Keratinocyte (primary cell): ENCODE measurements at regions not wholly inside any gene's neighbourhood (a gene's known extent, or its start where the extent isn't known, plus 50 kb on each side); places are given as distances from the start of the nearest gene placed in this dataset.
"Not testable (repeated sequence)": the region's sequence is repeated elsewhere in the genome, so short reads cannot be mapped to it uniquely, and the experiment has no call there.

ENCODE experiments used
- DNase-seq: peaks from one replicate; pipeline ENCODE4 v3.0.0-alpha.2; 2011; ENCODE audit warnings: low read depth, missing footprints, low spot score
- FAIRE-seq: peaks from 2 replicates; lab custom pipeline; 2011; peaks lifted over from hg19 to GRCh38; lab: Jason Lieb, UNC
- H2AFZ ChIP-seq: 2 replicates; pipeline ENCODE4 v1.6.0; 2012; ENCODE audit warnings: low read length, control low read depth, inconsistent platforms; ENCODE audit not compliant: control insufficient read depth
- H3K27ac ChIP-seq: 2 replicates; pipeline ENCODE4 v1.5.1; 2011; ENCODE audit warnings: low read length; ENCODE audit not compliant: control insufficient read depth, insufficient read depth
- H3K27me3 ChIP-seq: 3 replicates; pipeline ENCODE4 v1.6.0; 2011; ENCODE audit warnings: low read length; ENCODE audit not compliant: control insufficient read depth, insufficient read depth; ENCODE audit errors: extremely low read depth
- H3K36me3 ChIP-seq, 2 experiments: 2 replicates in 1 of 2; 3 replicates in 1 of 2; pipeline ENCODE4 v1.5.1; 2011; ENCODE audit warnings: low read length in 2 of 2, mild to moderate bottlenecking in 1 of 2; ENCODE audit not compliant: control insufficient read depth in 2 of 2, insufficient read depth in 2 of 2; ENCODE audit errors: extremely low read depth in 1 of 2
- H3K4me1 ChIP-seq: 3 replicates; pipeline ENCODE4 v1.5.1; 2011; ENCODE audit warnings: low read length; ENCODE audit not compliant: control insufficient read depth, insufficient read depth; ENCODE audit errors: extremely low read depth
- H3K4me2 ChIP-seq: 3 replicates; pipeline ENCODE4 v1.6.0; 2011; ENCODE audit warnings: low read depth, low read length; ENCODE audit not compliant: control insufficient read depth, insufficient read depth; ENCODE audit errors: extremely low read depth
- H3K4me3 ChIP-seq, 3 experiments: fragments of 200-600 bp in 1 of 3; sonication (generic) in 1 of 3; 2 replicates in 2 of 3; 3 replicates in 1 of 3; pipeline ENCODE4 v1.5.1; 2011 to 2016; ENCODE audit warnings: low read length in 3 of 3, mild to moderate bottlenecking in 3 of 3, control low read depth in 2 of 3, inconsistent platforms in 1 of 3, low read depth in 1 of 3, mixed read lengths in 1 of 3, mixed run types in 1 of 3, moderate library complexity in 1 of 3; ENCODE audit not compliant: control insufficient read depth in 2 of 3, insufficient read depth in 2 of 3; ENCODE audit errors: extremely low read depth in 1 of 3
- H3K79me2 ChIP-seq: 2 replicates; pipeline ENCODE4 v1.6.0; 2012; ENCODE audit warnings: low read length; ENCODE audit not compliant: control insufficient read depth, insufficient read depth
- H3K9ac ChIP-seq: 3 replicates; pipeline ENCODE4 v1.6.0; 2011; ENCODE audit warnings: low read length; ENCODE audit not compliant: control insufficient read depth, insufficient read depth; ENCODE audit errors: extremely low read depth
- H3K9me1 ChIP-seq: 3 replicates; pipeline ENCODE4 v1.6.0; 2011; ENCODE audit warnings: low read length; ENCODE audit not compliant: control insufficient read depth, insufficient read depth; ENCODE audit errors: extremely low read depth
- H3K9me3 ChIP-seq: 2 replicates; pipeline ENCODE4 v1.5.1; 2012; ENCODE audit warnings: low read depth, low read length; ENCODE audit not compliant: control insufficient read depth
- H4K20me1 ChIP-seq: 3 replicates; pipeline ENCODE4 v1.6.0; 2011; ENCODE audit warnings: low read length; ENCODE audit not compliant: control insufficient read depth, insufficient read depth; ENCODE audit errors: extremely low read depth
- EZH2 ChIP-seq: IDR thresholded peaks from one replicate; pipeline ENCODE4 v1.6.1; 2012; ENCODE audit warnings: inconsistent platforms, mild to moderate bottlenecking, low read length, moderate library complexity
- dilution Hi-C: fragments of 300-500 bp; cut with MboI; formaldehyde crosslinking; loops from one replicate; pipeline ENCODE4 v1.7.0; 2020; ENCODE audit warnings: low sequenced_read_pairs; ENCODE audit not compliant: extremely low pct_ligation_motif_present
- TF ChIP-seq, protein P1 (sequence below), 3 experiments: IDR thresholded peaks in 1 of 3; conservative IDR thresholded peaks in 1 of 3; optimal IDR thresholded peaks in 1 of 3; 2 replicates in 2 of 3; 3 replicates in 1 of 3; pipeline versions ENCODE3 to v1.5.1; 2011; ENCODE audit warnings: low read length in 3 of 3, mild to moderate bottlenecking in 3 of 3, moderate library complexity in 2 of 3, control low read depth in 1 of 3, inconsistent platforms in 1 of 3; ENCODE audit not compliant: insufficient read depth in 2 of 3; ENCODE audit errors: extremely low read depth in 1 of 3

- no peaks in the 10 kb centered on the region for H4K20me1 ChIP-seq
- no peaks in the 10 kb centered on the region for H3K79me2 ChIP-seq
- H3K27ac ChIP-seq, result no peak overlapping the region
- H3K9me3 ChIP-seq, result no peaks in the 10 kb centered on the region
- TF ChIP-seq, protein P1, sequence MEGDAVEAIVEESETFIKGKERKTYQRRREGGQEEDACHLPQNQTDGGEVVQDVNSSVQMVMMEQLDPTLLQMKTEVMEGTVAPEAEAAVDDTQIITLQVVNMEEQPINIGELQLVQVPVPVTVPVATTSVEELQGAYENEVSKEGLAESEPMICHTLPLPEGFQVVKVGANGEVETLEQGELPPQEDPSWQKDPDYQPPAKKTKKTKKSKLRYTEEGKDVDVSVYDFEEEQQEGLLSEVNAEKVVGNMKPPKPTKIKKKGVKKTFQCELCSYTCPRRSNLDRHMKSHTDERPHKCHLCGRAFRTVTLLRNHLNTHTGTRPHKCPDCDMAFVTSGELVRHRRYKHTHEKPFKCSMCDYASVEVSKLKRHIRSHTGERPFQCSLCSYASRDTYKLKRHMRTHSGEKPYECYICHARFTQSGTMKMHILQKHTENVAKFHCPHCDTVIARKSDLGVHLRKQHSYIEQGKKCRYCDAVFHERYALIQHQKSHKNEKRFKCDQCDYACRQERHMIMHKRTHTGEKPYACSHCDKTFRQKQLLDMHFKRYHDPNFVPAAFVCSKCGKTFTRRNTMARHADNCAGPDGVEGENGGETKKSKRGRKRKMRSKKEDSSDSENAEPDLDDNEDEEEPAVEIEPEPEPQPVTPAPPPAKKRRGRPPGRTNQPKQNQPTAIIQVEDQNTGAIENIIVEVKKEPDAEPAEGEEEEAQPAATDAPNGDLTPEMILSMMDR (optimal IDR thresholded peaks at IDR 0.05 in 1 of 3, IDR thresholded peaks at IDR 0.05 in 1 of 3, conservative IDR thresholded peaks at IDR 0.05 in 1 of 3; ENCODE audit: extremely low read depth in 1 of 3, insufficient read depth in 2 of 3, low read length in 3 of 3), result no peak
- no peak for TF ChIP-seq EZH2
- H3K9me1 ChIP-seq, result no peaks in the 10 kb centered on the region
- H3K36me3 ChIP-seq, result no peaks in the 10 kb centered on the region
- no peak for FAIRE-seq
- dilution Hi-C loops, result no loop called here
- no peak overlapping the region for H3K9ac ChIP-seq
- no peak overlapping the region for H3K4me3 ChIP-seq
- no peak overlapping the region for H2AFZ ChIP-seq
- no peaks in the 10 kb centered on the region for H3K4me1 ChIP-seq
- DNase-seq, result no peak
- H3K27me3 ChIP-seq, result no peaks in the 10 kb centered on the region
- no peak overlapping the region for H3K4me2 ChIP-seq
These were observed 340.7 kb downstream of the LMBRD1 start for GRCh38 chr6:69456086-69456485.

DNA sequence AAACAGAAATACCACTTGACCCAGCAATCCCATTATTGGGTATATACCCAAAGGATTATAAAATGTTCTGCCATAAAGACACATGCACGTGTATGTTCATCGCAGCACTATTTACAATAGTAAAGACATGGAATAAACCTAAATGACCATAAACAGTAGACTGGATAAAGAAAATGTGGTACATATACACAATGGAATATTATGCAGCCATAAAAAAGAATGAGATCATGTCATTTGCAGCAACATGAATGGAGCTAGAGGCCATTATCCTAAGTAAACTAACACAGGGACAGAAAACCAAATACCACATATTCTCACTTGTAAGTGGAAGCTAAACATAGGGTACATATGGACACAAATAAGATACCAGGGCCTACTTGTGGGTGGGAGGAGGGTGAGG, 342.2 kb downstream of the LMBRD1 start:
- H3K27ac ChIP-seq, H2AFZ ChIP-seq, H3K4me3 ChIP-seq, H3K9me3 ChIP-seq, H3K4me2 ChIP-seq, DNase-seq, H3K9ac ChIP-seq, H3K36me3 ChIP-seq, H3K4me1 ChIP-seq, FAIRE-seq, H3K79me2 ChIP-seq, dilution Hi-C loops, H3K9me1 ChIP-seq, H3K27me3 ChIP-seq, H4K20me1 ChIP-seq: not testable (repeated sequence)

GRCh38 chr6:69450493-69450892, 346.3 kb downstream of the LMBRD1 start:
- H3K79me2 ChIP-seq, H3K9ac ChIP-seq, H3K27ac ChIP-seq, H4K20me1 ChIP-seq, dilution Hi-C loops, H3K9me1 ChIP-seq, H2AFZ ChIP-seq, H3K9me3 ChIP-seq, H3K4me2 ChIP-seq, DNase-seq, H3K36me3 ChIP-seq, FAIRE-seq, H3K4me3 ChIP-seq, H3K4me1 ChIP-seq, H3K27me3 ChIP-seq: not testable (repeated sequence)
